Ishikawa (cell line): ENCODE measurements at regions not wholly inside any gene's neighbourhood (a gene's known extent, or its start where the extent isn't known, plus 50 kb on each side); places are given as distances from the start of the nearest gene placed in this dataset.

Experiments
- CEBPB ChIP-seq: IDR thresholded peaks from 2 replicates; pipeline ENCODE4 v1.6.1; 2012
- CREB1 ChIP-seq: IDR thresholded peaks from 2 replicates; pipeline ENCODE4 v1.6.1; 2012; ENCODE audit warnings: low read depth
- EGR1 ChIP-seq: IDR thresholded peaks from 2 replicates; pipeline ENCODE4 v1.6.1; 2012
- EP300 ChIP-seq: IDR thresholded peaks from 2 replicates; pipeline ENCODE4 v1.6.1; 2012; ENCODE audit warnings: borderline replicate concordance
- FOXM1 ChIP-seq: IDR thresholded peaks from 2 replicates; pipeline ENCODE4 v1.6.1; 2012; ENCODE audit warnings: low read depth, borderline replicate concordance
- NFIC ChIP-seq: IDR thresholded peaks from 2 replicates; pipeline ENCODE4 v1.6.1; 2012
- RAD21 ChIP-seq: IDR thresholded peaks from 2 replicates; pipeline ENCODE4 v1.6.1; 2012; ENCODE audit warnings: low read depth
- TAF1 ChIP-seq: IDR thresholded peaks from 2 replicates; pipeline ENCODE4 v1.6.1; 2012; ENCODE audit warnings: low read depth, mild to moderate bottlenecking
- TCF12 ChIP-seq: IDR thresholded peaks from 2 replicates; pipeline ENCODE4 v1.6.1; 2012; ENCODE audit warnings: low read depth
- TEAD4 ChIP-seq: IDR thresholded peaks from 2 replicates; pipeline ENCODE4 v1.6.1; 2012
- YY1 ChIP-seq: IDR thresholded peaks from 2 replicates; pipeline ENCODE4 v1.6.1; 2012; ENCODE audit warnings: low read depth
- ZBTB7A ChIP-seq: IDR thresholded peaks from 2 replicates; pipeline ENCODE4 v1.6.1; 2012; ENCODE audit warnings: low read depth
- TF ChIP-seq, protein P1 (sequence below): IDR thresholded peaks from 2 replicates; pipeline ENCODE4 v1.6.1; 2012; ENCODE audit warnings: low read depth, mild to moderate bottlenecking
- TF ChIP-seq, protein P2 (sequence below): IDR thresholded peaks from 2 replicates; pipeline ENCODE4 v1.6.1; 2012
- TF ChIP-seq, protein P3 (sequence below): IDR thresholded peaks from 2 replicates; pipeline ENCODE4 v1.6.1; 2012

DNA sequence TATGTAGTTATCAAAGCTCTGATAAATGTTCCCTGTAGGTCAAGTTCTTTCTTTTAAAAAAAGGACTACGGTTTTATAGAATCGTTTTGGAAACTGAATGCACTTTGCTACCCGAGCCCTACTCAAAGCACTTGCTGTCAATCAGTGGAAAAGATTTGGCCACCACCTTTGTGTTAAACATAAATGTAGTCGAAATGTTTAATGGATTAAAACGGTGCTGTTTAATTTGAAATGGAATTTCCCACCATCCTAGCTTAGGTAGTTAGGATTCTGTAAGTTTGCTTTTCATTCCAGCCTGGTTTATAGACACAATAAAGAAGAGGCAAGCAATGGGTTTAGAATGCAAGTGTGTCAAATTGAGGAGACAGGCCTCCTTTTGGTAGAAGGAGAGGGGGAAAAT lies 69.4 kb upstream of the MMADHC start:
- TF ChIP-seq CREB1 (no peak), TEAD4 (no peak), TCF12 (no peak), YY1 (no peak), CEBPB (no peak), ZBTB7A (no peak), EGR1 (no peak), NFIC (no peak), FOXM1 (no peak), TAF1 (no peak), RAD21 (no peak), EP300 (no peak)
- TF ChIP-seq, protein P1, sequence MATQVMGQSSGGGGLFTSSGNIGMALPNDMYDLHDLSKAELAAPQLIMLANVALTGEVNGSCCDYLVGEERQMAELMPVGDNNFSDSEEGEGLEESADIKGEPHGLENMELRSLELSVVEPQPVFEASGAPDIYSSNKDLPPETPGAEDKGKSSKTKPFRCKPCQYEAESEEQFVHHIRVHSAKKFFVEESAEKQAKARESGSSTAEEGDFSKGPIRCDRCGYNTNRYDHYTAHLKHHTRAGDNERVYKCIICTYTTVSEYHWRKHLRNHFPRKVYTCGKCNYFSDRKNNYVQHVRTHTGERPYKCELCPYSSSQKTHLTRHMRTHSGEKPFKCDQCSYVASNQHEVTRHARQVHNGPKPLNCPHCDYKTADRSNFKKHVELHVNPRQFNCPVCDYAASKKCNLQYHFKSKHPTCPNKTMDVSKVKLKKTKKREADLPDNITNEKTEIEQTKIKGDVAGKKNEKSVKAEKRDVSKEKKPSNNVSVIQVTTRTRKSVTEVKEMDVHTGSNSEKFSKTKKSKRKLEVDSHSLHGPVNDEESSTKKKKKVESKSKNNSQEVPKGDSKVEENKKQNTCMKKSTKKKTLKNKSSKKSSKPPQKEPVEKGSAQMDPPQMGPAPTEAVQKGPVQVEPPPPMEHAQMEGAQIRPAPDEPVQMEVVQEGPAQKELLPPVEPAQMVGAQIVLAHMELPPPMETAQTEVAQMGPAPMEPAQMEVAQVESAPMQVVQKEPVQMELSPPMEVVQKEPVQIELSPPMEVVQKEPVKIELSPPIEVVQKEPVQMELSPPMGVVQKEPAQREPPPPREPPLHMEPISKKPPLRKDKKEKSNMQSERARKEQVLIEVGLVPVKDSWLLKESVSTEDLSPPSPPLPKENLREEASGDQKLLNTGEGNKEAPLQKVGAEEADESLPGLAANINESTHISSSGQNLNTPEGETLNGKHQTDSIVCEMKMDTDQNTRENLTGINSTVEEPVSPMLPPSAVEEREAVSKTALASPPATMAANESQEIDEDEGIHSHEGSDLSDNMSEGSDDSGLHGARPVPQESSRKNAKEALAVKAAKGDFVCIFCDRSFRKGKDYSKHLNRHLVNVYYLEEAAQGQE: no peak
- TF ChIP-seq, protein P2, sequence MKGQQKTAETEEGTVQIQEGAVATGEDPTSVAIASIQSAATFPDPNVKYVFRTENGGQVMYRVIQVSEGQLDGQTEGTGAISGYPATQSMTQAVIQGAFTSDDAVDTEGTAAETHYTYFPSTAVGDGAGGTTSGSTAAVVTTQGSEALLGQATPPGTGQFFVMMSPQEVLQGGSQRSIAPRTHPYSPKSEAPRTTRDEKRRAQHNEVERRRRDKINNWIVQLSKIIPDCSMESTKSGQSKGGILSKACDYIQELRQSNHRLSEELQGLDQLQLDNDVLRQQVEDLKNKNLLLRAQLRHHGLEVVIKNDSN: no peak
- TF ChIP-seq, protein P3, sequence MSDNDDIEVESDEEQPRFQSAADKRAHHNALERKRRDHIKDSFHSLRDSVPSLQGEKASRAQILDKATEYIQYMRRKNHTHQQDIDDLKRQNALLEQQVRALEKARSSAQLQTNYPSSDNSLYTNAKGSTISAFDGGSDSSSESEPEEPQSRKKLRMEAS: no peak

DNA sequence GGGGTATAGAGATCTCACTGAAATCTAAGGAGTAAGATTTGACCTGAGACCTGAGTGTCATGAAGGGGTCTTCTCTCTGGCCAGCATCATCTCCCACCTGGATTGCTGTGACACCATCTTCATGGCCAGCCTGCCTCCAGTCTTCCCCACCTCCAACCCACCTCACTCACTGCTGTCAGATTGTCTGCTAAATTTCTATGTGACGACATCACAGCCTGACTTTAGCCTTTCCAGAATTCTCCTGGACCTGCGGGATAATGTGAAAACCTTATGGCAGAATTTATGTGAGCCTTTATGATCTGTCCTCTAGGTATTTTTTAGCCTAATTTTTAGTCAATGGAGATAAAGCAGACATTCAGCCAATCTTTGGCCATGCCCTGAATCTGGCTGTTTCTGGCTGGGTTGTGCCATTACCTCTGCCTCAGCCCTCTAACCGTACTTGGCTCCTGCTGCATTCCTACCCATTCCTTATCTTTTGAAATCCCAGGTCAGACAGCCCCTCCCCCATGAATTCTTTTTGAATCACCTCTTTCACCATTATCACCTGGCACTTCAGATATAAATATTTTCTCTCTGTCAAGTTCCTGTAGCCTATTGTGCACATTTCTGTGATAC lies 66.4 kb upstream of the MMADHC start:
- TF ChIP-seq TCF12 (no peak), TEAD4 (no peak), EP300 (no peak), RAD21 (no peak), FOXM1 (no peak), CEBPB (no peak), EGR1 (no peak), TAF1 (no peak), NFIC (no peak), YY1 (no peak), CREB1 (no peak), ZBTB7A (no peak)
- TF ChIP-seq, protein P3: no peak
- TF ChIP-seq, protein P1: no peak
- TF ChIP-seq, protein P2: no peak

DNA sequence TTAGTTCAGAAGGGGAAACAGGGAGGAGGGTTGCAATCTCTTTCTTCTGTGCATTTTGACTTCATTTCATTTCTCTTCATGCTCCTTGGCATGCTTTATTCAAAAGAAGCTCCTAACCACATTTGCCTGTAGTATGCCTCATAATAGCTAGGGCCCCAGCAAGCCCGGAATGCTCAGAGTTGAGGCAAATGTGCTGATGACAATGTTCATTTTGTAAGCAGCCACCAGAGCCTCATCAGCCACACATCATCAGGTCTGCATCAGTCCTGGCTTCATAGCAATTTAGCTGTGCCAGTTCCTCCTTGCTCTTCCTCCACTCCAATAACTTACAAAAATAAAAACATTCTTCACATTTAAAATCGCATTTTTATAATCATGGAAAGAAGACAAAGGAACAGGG lies 65.4 kb upstream of the MMADHC start:
- no peak for TF ChIP-seq RAD21

DNA sequence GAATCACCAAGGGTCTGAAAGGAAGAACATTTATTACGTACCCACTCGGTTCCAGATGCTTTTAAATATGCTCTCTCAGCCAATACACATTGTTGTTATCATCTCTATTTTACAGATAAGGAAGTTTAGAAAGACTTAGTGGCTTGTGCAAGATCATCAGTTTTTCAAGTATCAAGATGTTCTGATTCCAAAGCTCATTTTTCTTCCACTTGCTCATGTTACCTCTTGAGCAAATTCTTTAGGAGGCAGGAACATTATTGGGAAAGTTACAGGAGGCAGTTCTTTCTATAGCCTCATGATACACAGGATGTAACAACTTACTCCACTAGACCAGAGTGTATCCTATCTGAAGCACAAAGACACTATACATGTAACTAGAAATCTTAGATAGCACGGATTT lies 65.0 kb upstream of the MMADHC start:
- TF ChIP-seq, protein P1: no peak
- TF ChIP-seq YY1 (no peak), TEAD4 (no peak), EP300 (no peak), TAF1 (no peak), FOXM1 (no peak), CREB1 (no peak), TCF12 (no peak), CEBPB (no peak), NFIC (no peak), EGR1 (no peak), ZBTB7A (no peak), RAD21 (no peak)
- TF ChIP-seq, protein P3: no peak
- TF ChIP-seq, protein P2: no peak
